ENCODE measurements at regions not wholly inside any gene's neighbourhood (a gene's known extent, or its start where the extent isn't known, plus 50 kb on each side); places are given as distances from the start of the nearest gene placed in this dataset.

DNA sequence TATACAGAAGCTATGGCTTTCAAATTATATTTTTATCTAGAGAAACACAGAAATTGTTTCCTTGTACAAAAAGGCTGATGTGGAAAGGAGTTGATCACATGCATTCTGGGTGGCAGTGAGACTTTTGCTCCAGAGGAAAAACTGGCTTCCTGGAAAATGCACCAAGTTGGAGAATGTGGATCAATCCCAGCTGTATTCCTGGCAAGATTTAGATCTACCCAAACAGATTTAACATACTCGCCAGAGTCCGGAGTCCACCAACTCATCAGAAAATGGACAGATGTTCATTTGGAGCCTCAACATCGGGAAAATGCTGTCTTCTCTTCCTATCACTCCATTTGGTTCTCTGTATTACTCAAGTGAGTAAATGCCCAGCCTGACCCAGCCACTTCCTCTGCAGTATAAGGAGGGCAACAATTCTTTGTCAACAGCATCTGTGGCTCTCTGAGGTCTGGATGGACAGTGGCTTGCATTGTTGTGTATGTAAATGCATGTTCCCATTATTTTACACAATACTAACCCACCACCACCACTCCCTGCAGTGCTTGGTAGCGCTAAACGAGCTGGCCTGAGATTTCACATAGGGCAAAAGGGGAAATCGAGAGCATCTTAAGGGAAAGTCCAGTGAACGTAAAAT, 226.2 kb upstream of the IRF2BP2 start:
- no peak overlapping the region for H3K23ac ChIP-seq (ENCODE audit: insufficient read length, low read depth, low read length)
- H2BK12ac ChIP-seq (ENCODE audit: insufficient read length, low read depth, low read length): no peak overlapping the region
- no peaks in the 10 kb centered on the region for H3K79me1 ChIP-seq (ENCODE audit: insufficient read depth, low read depth, low read length, poor library complexity, severe bottlenecking)
- no peaks in the 10 kb centered on the region for H3K79me2 ChIP-seq (ENCODE audit: insufficient read depth, low read length)
- H3K4ac ChIP-seq (ENCODE audit: low read depth, low read length): no peak overlapping the region
- H3K9ac ChIP-seq (ENCODE audit: extremely low read depth, insufficient read length, low read length): no peak overlapping the region
- TF ChIP-seq, protein P1, sequence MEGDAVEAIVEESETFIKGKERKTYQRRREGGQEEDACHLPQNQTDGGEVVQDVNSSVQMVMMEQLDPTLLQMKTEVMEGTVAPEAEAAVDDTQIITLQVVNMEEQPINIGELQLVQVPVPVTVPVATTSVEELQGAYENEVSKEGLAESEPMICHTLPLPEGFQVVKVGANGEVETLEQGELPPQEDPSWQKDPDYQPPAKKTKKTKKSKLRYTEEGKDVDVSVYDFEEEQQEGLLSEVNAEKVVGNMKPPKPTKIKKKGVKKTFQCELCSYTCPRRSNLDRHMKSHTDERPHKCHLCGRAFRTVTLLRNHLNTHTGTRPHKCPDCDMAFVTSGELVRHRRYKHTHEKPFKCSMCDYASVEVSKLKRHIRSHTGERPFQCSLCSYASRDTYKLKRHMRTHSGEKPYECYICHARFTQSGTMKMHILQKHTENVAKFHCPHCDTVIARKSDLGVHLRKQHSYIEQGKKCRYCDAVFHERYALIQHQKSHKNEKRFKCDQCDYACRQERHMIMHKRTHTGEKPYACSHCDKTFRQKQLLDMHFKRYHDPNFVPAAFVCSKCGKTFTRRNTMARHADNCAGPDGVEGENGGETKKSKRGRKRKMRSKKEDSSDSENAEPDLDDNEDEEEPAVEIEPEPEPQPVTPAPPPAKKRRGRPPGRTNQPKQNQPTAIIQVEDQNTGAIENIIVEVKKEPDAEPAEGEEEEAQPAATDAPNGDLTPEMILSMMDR (conservative IDR thresholded peaks at IDR 0.05): no peak
- H3K14ac ChIP-seq (ENCODE audit: insufficient read depth, low read length): no peak overlapping the region
- H3T11ph ChIP-seq (ENCODE audit: low read length): no peak overlapping the region
- no peak overlapping the region for H4K8ac ChIP-seq (replicated peaks; ENCODE audit: insufficient read length, low read depth, low read length)
- no peak overlapping the region for H4K91ac ChIP-seq (ENCODE audit: insufficient read length, low read depth, low read length)
- no peaks in the 10 kb centered on the region for H3K4me1 ChIP-seq (ENCODE audit: insufficient read depth, low read length)
- no peak overlapping the region for H3K27ac ChIP-seq (ENCODE audit: insufficient read length, low read depth, low read length)
- H2AFZ ChIP-seq (ENCODE audit: low read length): no peak overlapping the region
- H2BK20ac ChIP-seq (ENCODE audit: low read depth, low read length, poor library complexity, severe bottlenecking): no peak overlapping the region
- no peak overlapping the region for H2BK120ac ChIP-seq (ENCODE audit: low read depth, low read length, poor library complexity, severe bottlenecking)
- H3K18ac ChIP-seq (ENCODE audit: insufficient read length, low read depth, low read length): no peak overlapping the region
- no peak overlapping the region for H4K5ac ChIP-seq (ENCODE audit: insufficient read length, low read depth, low read length)
- no peaks in the 10 kb centered on the region for H3K27me3 ChIP-seq (ENCODE audit: insufficient read depth, low read length)
- H2BK5ac ChIP-seq (ENCODE audit: insufficient read length, low read length): no peak overlapping the region
- H3K9me3 Mint-ChIP-seq: peaks cover 3 to 7% of the 10 kb centered on the region in 2 experiments; a peak in 3 of 5 replicates
- H4K20me1 ChIP-seq (ENCODE audit: control insufficient read depth, insufficient read depth, insufficient read length): no peaks in the 10 kb centered on the region
- H3K27me3 Mint-ChIP-seq (ENCODE audit: low read depth): no peaks in the 10 kb centered on the region
- H3K27ac Mint-ChIP-seq: no peak overlapping the region
- peaks cover 5 to 13% (median 8%) of the 10 kb centered on the region in 3 experiments; a peak in 4 of 7 replicates for H3K36me3 Mint-ChIP-seq (ENCODE audit: insufficient read depth in 1 of 3, low read depth in 3 of 3)
- no peak overlapping the region for H2AK5ac ChIP-seq (ENCODE audit: insufficient read length, low read length)
- H3K4me1 Mint-ChIP-seq: peaks cover 3 to 5% of the 10 kb centered on the region in 2 experiments; a peak in 2 of 4 replicates
- H3K4me3 Mint-ChIP-seq: no peak overlapping the region
- H3K23me2 ChIP-seq (ENCODE audit: insufficient read length, low read depth, low read length, poor library complexity, severe bottlenecking): no peaks in the 10 kb centered on the region
- H3K56ac ChIP-seq (ENCODE audit: insufficient read length, low read depth, low read length): no peak overlapping the region
- no peak overlapping the region for H3K4me2 ChIP-seq (ENCODE audit: insufficient read depth, insufficient read length, low read length)
- no peak for DNase-seq
- H2BK15ac ChIP-seq (ENCODE audit: low read depth, low read length): no peak overlapping the region
- no peaks in the 10 kb centered on the region for H3K9me3 ChIP-seq (ENCODE audit: control insufficient read depth, low read depth, low read length)
- WGBS (ENCODE audit: extremely low coverage, insufficient read length, low lambda C conversion rate): no CpG with 5 or more reads among the region's 7 CpGs

Measured in H9 (cell line).